Loucy (cell line): ENCODE measurements at regions not wholly inside any gene's neighbourhood (a gene's known extent, or its start where the extent isn't known, plus 50 kb on each side); places are given as distances from the start of the nearest gene placed in this dataset.

ENCODE experiments used
- CTCF ChIP-seq: fragments of 200-600 bp; sonication (generic); conservative IDR thresholded peaks from 2 replicates; pipeline ENCODE4 v1.5.1; 2014; ENCODE audit warnings: mild to moderate bottlenecking, antibody characterized with exemption, low read length
- EZH2phosphoT487 ChIP-seq: fragments of 200-600 bp; IDR thresholded peaks from 2 replicates; pipeline ENCODE4 v1.6.1; 2018; ENCODE audit warnings: antibody characterized with exemption, mild to moderate bottlenecking, moderate library complexity, borderline replicate concordance

GRCh38 chr10:56035489-56035888, 325.6 kb downstream of the ZWINT start:
- TF ChIP-seq CTCF (no peak), EZH2phosphoT487 (no peak)
